Left forelimb (tissue), 1 donor: ENCODE measurements at regions not wholly inside any gene's neighbourhood (a gene's known extent, or its start where the extent isn't known, plus 50 kb on each side); places are given as distances from the start of the nearest gene placed in this dataset.
"Not testable (repeated sequence)": the region's sequence is repeated elsewhere in the genome, so short reads cannot be mapped to it uniquely, and the experiment has no call there.

Experiments
- DNase-seq: peaks from one replicate; pipeline ENCODE4 v3.0.0-alpha.2; 2018; ENCODE audit warnings: low spot score

GRCh38 chr13:65302691-65303090 is 1927.4 kb downstream of the PCDH9 start:
- no peak for DNase-seq

GRCh38 chr13:65301506-65301905 is 1928.6 kb downstream of the PCDH9 start:
- no peak for DNase-seq

DNA sequence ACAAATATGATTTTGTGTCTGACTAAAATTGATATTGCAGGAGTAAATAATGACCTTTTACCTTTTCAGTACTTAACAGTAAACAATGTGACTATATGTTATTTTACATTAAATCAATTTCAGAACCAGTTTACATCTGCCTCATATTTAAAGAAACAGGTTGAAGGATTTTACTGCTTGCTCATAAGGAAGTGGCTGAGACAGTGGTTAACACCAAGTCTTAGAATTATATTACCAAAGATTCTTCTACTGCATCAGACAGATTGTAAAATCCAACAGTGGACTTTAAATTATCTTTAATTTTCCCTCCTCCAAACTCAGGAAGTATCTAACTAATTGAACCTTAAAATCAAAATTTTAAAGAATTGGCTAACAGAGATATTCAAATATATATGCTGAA is 1929.9 kb downstream of the PCDH9 start:
- DNase-seq = no peak

DNA sequence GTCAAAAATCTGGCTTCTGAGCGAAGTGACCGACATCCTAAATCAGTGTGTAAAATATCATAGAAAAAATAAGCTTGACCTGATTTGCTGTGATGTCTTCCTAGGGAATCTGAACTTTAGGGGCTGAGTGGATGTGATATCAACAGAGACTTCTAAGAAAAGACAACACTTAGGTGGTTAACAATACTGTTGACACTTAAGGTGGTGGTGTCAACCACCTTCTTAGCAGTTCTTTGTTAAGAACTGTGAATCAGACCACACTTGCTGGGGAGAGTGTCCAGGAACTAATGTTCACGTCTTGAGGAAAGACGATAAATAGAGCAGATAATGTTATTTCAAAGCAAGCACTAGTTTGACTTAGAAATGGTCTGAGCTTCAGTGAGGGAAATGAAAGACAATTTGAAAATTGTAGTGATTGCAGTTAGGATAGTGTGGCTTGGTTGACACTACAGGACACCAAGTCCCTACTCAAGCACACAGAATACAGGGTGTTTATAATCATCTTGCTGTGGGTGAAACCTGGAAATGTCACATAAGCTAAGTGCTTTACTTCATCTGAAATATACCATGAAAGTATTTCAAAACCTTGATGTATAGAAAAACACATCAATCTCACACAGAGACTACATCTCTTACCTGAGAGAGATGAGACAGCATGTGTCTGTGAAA is 1936.5 kb downstream of the PCDH9 start:
- DNase-seq = no peak

GRCh38 chr13:65292488-65292901 is 1937.6 kb downstream of the PCDH9 start:
- DNase-seq = no peak

DNA sequence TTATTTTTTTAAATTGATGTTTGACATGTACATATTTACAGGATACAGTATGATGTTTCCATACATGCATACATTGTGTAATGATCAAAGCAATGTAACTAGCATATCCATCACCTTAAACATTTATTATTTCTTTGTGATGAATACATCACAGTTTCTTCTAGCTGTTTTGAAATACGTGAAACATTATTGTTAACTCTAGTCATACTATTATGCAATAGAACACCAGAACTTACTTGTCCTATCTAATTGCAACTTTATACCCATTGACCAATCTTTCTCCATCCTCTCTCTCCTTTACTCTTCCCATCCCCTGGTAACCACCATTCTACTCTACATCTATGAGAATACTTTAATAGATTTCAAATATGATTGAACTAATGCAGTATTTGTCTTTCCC is 1942.7 kb downstream of the PCDH9 start:
- no peak for DNase-seq

- DNase-seq = no peak
Observed at GRCh38 chr13:65275838-65276630, 1954.1 kb downstream of the PCDH9 start.

- DNase-seq = no peak
Observed at GRCh38 chr13:65275108-65275507, 1955.0 kb downstream of the PCDH9 start.

DNA sequence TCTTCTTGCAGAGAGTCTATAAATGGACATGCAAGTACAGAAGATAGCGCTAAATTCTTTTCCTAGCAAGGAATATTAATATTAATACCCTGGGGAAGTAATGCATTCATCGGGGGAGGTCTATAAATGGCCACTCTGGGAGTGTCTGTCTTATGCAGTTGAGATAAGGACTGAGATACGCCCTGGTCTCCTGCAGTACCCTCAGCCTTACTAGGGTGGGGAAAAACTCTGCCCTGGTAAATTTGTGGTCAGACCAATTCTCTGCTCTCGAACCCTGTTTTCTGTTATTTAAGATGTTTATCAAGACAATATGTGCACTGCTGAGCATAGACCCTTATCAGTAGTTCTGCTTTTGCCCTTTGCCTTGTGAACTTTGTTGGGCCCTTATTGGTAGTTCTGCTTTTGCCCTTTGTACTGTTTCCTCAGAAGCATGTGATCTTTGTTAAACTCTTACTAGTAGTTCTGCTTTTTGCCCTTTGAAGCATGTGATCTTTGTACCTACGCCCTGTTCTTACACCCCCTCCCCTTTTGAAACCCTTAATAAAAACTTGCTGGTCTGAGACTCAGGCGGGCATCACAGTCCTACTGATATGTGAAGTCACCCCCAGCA is 1956.2 kb downstream of the PCDH9 start:
- DNase-seq = not testable (repeated sequence)

GRCh38 chr13:65268009-65268408 is 1962.1 kb downstream of the PCDH9 start:
- DNase-seq = no peak

GRCh38 chr13:65265988-65266387 is 1964.1 kb downstream of the PCDH9 start:
- no peak for DNase-seq

DNA sequence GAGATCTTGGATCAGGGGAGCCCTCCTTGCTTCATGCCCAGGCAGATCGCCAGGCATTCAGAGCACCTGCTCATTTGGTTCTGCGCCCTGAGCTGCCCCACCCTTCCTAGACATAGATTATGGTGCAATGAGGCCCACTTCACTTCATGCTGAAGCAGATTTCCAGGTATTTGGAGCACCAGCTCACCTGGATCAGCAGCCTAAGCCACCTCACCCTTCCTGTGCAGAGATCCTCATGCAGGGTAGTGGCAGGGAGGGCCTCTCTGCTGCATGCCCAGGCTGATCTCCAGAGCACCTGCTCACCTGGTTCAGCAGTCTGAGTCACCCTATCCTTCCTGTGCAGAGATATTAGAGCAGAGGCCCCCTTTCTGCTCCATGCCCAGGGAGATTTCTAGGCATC is 1966.1 kb downstream of the PCDH9 start:
- DNase-seq = no peak

- DNase-seq = no peak
Observed at GRCh38 chr13:65260946-65261891, 1968.9 kb downstream of the PCDH9 start.

- no peak for DNase-seq
Observed at GRCh38 chr13:65240773-65241172, 1989.4 kb downstream of the PCDH9 start.

DNA sequence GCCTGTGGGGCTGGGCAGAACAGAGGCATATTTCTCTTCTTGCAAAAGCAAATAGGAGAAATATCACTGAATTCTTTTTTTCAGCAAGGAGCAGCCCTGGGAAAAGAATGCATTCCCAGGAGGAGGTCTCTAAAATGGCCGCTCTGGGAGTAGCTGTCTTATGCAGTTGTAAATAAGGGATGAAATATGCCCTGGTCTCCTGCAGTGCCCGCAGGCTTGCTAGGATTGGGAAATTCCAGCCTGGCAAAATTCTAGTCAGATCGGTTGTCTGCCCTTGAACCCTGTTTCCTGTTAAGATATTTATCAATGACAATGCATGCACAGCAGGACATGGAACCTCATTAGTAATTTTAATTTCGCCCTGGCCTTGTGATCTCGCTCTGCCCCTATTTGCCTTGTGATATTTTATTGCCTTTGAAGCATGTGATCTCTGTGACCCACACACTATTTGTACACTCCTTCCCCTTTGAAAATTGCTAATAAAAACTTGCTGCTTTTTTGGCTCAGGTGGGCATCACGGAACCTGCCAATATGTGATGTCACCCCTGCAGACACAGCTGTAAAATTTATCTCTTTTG is 1993.2 kb downstream of the PCDH9 start:
- DNase-seq = no peak

- DNase-seq = no peak
Observed at GRCh38 chr13:65217471-65217995, 2012.6 kb downstream of the PCDH9 start.

DNA sequence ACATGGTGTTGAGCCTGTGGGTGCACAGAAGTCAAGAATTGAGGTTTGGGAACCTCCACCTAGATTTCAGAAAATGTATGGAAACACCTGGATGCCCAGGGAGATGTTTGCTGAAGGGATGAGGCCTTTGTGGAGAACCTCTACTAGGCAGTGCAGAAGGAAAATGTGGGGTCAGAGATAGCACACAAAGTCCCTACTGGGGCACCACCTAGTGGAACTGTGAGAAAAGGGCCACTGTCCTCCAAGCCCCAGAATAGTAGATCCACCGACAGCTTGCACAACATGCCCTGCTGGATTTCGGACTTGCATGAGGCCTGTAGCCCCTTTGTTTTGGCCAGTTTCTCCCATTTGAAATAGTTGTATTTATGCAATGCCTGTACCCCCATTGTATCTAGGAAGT is 2027.3 kb downstream of the PCDH9 start:
- DNase-seq = not testable (repeated sequence)

DNA sequence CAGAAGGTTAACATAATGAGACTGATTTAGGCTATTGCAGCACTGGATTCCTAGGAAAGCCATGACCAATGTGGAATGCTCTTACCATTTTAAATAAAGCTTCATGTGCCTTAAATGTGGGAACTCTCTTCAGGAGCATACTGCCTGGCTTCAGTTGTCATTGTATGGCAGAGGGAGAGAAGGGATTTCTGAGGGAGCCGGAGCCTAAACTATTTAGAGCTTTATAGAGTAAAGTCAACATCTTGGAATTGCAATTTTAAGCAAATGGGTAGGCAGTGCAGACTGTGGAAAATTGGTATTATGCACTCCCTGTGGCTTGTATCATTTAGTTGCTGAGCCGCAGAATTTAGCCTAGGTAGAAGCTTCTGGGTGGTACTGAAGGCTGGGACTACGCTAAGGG is 2041.4 kb downstream of the PCDH9 start:
- DNase-seq = no peak

- DNase-seq = no peak
Observed at GRCh38 chr13:65168026-65168425, 2062.1 kb downstream of the PCDH9 start.

- DNase-seq = no peak
Observed at GRCh38 chr13:65166675-65167074, 2063.5 kb downstream of the PCDH9 start.

DNA sequence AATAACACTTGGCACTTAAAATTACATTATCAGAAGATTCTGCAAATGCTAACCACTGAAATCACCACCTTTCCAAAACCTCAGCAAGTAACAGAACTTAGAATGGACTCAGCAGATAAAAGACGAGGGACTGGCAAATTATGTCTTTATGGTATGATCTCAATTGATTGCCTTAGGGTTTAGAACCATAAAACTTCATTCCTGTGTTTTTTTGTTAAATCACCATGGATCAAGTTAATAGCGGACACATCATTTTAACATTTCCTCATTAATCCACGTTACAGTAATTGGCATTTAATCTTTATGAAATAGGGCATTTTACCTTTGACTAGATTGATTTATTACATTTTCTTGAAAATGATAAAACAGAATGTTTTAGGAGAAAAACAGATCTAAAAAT is 2070.3 kb downstream of the PCDH9 start:
- DNase-seq = no peak
